ENCODE measurements at regions not wholly inside any gene's neighbourhood (a gene's known extent, or its start where the extent isn't known, plus 50 kb on each side); places are given as distances from the start of the nearest gene placed in this dataset.

DNA sequence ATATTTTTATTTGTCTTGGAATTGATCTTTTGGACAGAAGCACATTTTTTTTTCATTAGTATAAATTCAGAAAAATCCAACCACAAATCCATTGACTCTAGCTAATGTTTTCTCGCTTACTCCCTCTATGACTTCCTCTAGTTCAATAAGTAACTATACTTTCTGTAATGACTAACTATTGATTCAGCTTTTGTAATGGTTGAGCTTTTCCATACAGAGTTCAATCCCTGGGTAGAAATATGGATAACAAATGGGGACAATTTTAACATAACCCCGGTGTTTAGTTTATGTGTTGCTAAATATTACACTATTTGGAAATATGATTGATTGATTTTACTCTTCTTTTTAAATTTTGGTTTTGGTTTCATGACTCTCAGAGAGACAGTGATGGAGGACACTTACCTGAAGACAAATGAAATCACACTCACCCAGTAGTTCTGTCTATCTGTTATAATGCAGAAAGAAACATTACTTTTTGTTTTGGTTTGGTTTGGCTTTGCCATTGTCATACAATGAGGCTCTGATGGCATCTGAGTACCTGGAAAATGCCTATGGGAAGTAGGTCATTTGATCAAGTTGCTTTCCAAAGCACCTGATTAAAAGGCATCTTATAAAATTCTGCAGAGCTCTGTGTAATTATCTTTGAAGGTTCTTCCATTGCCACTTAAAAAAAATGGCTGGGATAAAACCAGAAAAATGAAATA, 309.7 kb upstream of the MPDZ start:
- Histone ChIP-seq H3K9ac (ENCODE audit: control insufficient read depth, extremely low read depth, insufficient read depth, low read length) (no peak overlapping the region), H3K4me3 (ENCODE audit: control insufficient read depth in 2 of 3, extremely low read depth in 1 of 3, insufficient read depth in 2 of 3, low read depth in 1 of 3, low read length in 3 of 3) (no peak overlapping the region), H3K79me2 (ENCODE audit: control insufficient read depth, insufficient read depth, low read length) (no peaks in the 10 kb centered on the region), H3K27me3 (ENCODE audit: control insufficient read depth, extremely low read depth, insufficient read depth, low read length) (no peaks in the 10 kb centered on the region), H3K27ac (ENCODE audit: control insufficient read depth, insufficient read depth, low read length) (no peak overlapping the region), H3K4me2 (ENCODE audit: control insufficient read depth, extremely low read depth, insufficient read depth, low read depth, low read length) (no peak overlapping the region), H3K9me3 (ENCODE audit: control insufficient read depth, low read depth, low read length) (no peaks in the 10 kb centered on the region), H2AFZ (ENCODE audit: control insufficient read depth, low read length) (no peak overlapping the region), H3K4me1 (ENCODE audit: control insufficient read depth, extremely low read depth, insufficient read depth, low read length) (no peaks in the 10 kb centered on the region), H3K9me1 (ENCODE audit: control insufficient read depth, extremely low read depth, insufficient read depth, low read length) (no peaks in the 10 kb centered on the region), H3K36me3 (ENCODE audit: control insufficient read depth in 2 of 2, extremely low read depth in 1 of 2, insufficient read depth in 2 of 2, low read length in 2 of 2) (no peaks in the 10 kb centered on the region), H4K20me1 (ENCODE audit: control insufficient read depth, extremely low read depth, insufficient read depth, low read length) (no peaks in the 10 kb centered on the region)
- FAIRE-seq (no peak), DNase-seq (ENCODE audit: low read depth, low spot score) (no peak)
- no peak for TF ChIP-seq EZH2 (IDR thresholded peaks at IDR 0.05; ENCODE audit: low read length)
- TF ChIP-seq, protein P1, sequence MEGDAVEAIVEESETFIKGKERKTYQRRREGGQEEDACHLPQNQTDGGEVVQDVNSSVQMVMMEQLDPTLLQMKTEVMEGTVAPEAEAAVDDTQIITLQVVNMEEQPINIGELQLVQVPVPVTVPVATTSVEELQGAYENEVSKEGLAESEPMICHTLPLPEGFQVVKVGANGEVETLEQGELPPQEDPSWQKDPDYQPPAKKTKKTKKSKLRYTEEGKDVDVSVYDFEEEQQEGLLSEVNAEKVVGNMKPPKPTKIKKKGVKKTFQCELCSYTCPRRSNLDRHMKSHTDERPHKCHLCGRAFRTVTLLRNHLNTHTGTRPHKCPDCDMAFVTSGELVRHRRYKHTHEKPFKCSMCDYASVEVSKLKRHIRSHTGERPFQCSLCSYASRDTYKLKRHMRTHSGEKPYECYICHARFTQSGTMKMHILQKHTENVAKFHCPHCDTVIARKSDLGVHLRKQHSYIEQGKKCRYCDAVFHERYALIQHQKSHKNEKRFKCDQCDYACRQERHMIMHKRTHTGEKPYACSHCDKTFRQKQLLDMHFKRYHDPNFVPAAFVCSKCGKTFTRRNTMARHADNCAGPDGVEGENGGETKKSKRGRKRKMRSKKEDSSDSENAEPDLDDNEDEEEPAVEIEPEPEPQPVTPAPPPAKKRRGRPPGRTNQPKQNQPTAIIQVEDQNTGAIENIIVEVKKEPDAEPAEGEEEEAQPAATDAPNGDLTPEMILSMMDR (optimal IDR thresholded peaks at IDR 0.05 in 1 of 3, IDR thresholded peaks at IDR 0.05 in 1 of 3, conservative IDR thresholded peaks at IDR 0.05 in 1 of 3; ENCODE audit: extremely low read depth in 1 of 3, insufficient read depth in 2 of 3, low read length in 3 of 3): no peak
- dilution Hi-C loops (cut with MboI; ENCODE audit: extremely low pct_ligation_motif_present, low sequenced_read_pairs): no loop called here

DNA sequence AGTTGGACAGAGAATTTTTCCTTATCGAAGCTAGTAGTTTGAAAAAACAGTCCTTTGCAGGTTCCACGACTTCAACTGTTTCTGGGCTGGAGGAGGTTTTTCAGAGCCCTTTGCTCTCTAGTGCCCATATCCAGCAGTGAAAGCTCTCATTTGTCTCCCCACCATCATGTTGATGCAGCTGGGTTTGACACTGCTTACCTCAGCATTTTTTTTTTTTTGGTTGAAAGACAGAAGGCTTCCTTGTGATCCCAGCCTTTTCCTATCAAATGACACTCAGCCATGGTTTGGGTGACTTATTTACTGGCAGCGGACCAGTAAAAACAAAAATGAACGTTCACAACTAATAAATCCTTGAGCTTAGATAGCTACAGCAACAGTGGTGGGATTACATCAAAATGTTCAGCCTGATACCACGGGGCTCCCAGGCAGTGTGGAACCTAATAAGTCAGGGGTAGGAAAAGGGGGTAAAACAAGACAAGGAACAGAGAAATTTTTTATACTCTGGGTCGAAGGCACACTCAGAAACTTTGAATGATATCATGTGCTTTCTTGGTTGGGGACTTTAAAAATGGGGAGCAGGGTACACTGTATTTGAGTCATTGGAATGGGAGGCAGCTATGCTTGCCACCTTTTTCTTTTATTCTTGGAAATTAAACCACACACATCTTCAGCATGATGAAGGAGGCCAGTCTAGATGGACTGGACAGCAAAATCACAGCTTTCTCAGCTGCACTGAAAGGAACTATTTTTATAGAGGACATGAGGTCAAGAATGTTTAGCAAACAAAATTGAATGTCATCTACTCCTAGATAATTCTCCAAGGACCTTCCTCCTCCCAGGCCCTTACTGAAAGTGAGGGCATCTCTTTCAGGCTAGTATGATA, 308.9 kb upstream of the MPDZ start:
- Histone ChIP-seq H3K4me3 (ENCODE audit: control insufficient read depth in 2 of 3, extremely low read depth in 1 of 3, insufficient read depth in 2 of 3, low read depth in 1 of 3, low read length in 3 of 3) (no peak overlapping the region), H2AFZ (ENCODE audit: control insufficient read depth, low read length) (no peak overlapping the region), H4K20me1 (ENCODE audit: control insufficient read depth, extremely low read depth, insufficient read depth, low read length) (no peaks in the 10 kb centered on the region), H3K9me1 (ENCODE audit: control insufficient read depth, extremely low read depth, insufficient read depth, low read length) (no peaks in the 10 kb centered on the region), H3K9me3 (ENCODE audit: control insufficient read depth, low read depth, low read length) (no peaks in the 10 kb centered on the region), H3K36me3 (ENCODE audit: control insufficient read depth in 2 of 2, extremely low read depth in 1 of 2, insufficient read depth in 2 of 2, low read length in 2 of 2) (no peaks in the 10 kb centered on the region), H3K27ac (ENCODE audit: control insufficient read depth, insufficient read depth, low read length) (no peak overlapping the region), H3K4me2 (ENCODE audit: control insufficient read depth, extremely low read depth, insufficient read depth, low read depth, low read length) (no peak overlapping the region), H3K27me3 (ENCODE audit: control insufficient read depth, extremely low read depth, insufficient read depth, low read length) (no peaks in the 10 kb centered on the region), H3K9ac (ENCODE audit: control insufficient read depth, extremely low read depth, insufficient read depth, low read length) (no peak overlapping the region), H3K79me2 (ENCODE audit: control insufficient read depth, insufficient read depth, low read length) (no peaks in the 10 kb centered on the region), H3K4me1 (ENCODE audit: control insufficient read depth, extremely low read depth, insufficient read depth, low read length) (no peaks in the 10 kb centered on the region)
- dilution Hi-C loops (cut with MboI; ENCODE audit: extremely low pct_ligation_motif_present, low sequenced_read_pairs): no loop called here
- no peak for TF ChIP-seq EZH2 (IDR thresholded peaks at IDR 0.05; ENCODE audit: low read length)
- TF ChIP-seq, protein P1 (optimal IDR thresholded peaks at IDR 0.05 in 1 of 3, IDR thresholded peaks at IDR 0.05 in 1 of 3, conservative IDR thresholded peaks at IDR 0.05 in 1 of 3; ENCODE audit: extremely low read depth in 1 of 3, insufficient read depth in 2 of 3, low read length in 3 of 3): no peak
- FAIRE-seq (no peak), DNase-seq (ENCODE audit: low read depth, low spot score) (no peak)

All from keratinocyte (primary cell).